OCI-LY1 (cell line): ENCODE measurements at regions not wholly inside any gene's neighbourhood (a gene's known extent, or its start where the extent isn't known, plus 50 kb on each side); places are given as distances from the start of the nearest gene placed in this dataset.

ENCODE experiments used
- H2AFZ ChIP-seq: fragments of 200-600 bp; sonication (generic), shearing (Covaris generic); 2 replicates; pipeline ENCODE4 v1.6.0; 2014; ENCODE audit warnings: antibody characterized with exemption, mild to moderate bottlenecking, low read length
- H3F3A ChIP-seq: fragments of 200-600 bp; sonication (generic), shearing (Covaris generic); 2 replicates; pipeline ENCODE4 v1.6.0; 2014; ENCODE audit warnings: mild to moderate bottlenecking, antibody characterized with exemption, low read length, moderate library complexity; ENCODE audit not compliant: insufficient read depth
- H3K27ac ChIP-seq: fragments of 200-600 bp; sonication (generic); 2 replicates; pipeline ENCODE4 v1.5.1; 2014; ENCODE audit warnings: low read length, mixed run types, mild to moderate bottlenecking, low read depth; ENCODE audit not compliant: poor library complexity, severe bottlenecking
- H3K27me3 ChIP-seq: fragments of 200-600 bp; sonication (generic); 2 replicates; pipeline ENCODE4 v1.6.0; 2014; ENCODE audit warnings: antibody characterized with exemption, mild to moderate bottlenecking, low read length, moderate library complexity; ENCODE audit not compliant: insufficient read depth
- H3K36me3 ChIP-seq: fragments of 200-600 bp; sonication (generic); 2 replicates; pipeline ENCODE4 v1.6.1; 2014; ENCODE audit warnings: mild to moderate bottlenecking, antibody characterized with exemption, low read length, moderate library complexity, mixed read lengths; ENCODE audit not compliant: insufficient read depth
- H3K4me1 ChIP-seq: fragments of 200-600 bp; sonication (generic); 2 replicates; pipeline ENCODE4 v1.5.1; 2014; ENCODE audit warnings: mild to moderate bottlenecking, low read length, moderate library complexity; ENCODE audit not compliant: insufficient read depth, severe bottlenecking
- H3K4me2 ChIP-seq: fragments of 200-600 bp; sonication (generic), shearing (Covaris generic); 2 replicates; pipeline ENCODE4 v1.6.1; 2014; ENCODE audit warnings: low read length
- H3K4me3 ChIP-seq: fragments of 200-600 bp; sonication (generic); 2 replicates; pipeline ENCODE4 v1.5.1; 2014; ENCODE audit warnings: low read length, low read depth, mild to moderate bottlenecking, mixed read lengths; ENCODE audit not compliant: poor library complexity, severe bottlenecking
- H3K79me2 ChIP-seq: fragments of 200-600 bp; shearing (Covaris generic); 2 replicates; pipeline ENCODE4 v1.6.1; 2016; ENCODE audit warnings: mixed run types, low read length, mixed read lengths; ENCODE audit not compliant: insufficient read depth
- H3K9ac ChIP-seq: fragments of 200-600 bp; sonication (generic), shearing (Covaris generic); 2 replicates; pipeline ENCODE4 v1.6.1; 2014; ENCODE audit warnings: mild to moderate bottlenecking, low read length, mixed read lengths
- H3K9me2 ChIP-seq: fragments of 200-600 bp; sonication (generic), shearing (Covaris generic); 2 replicates; pipeline ENCODE4 v1.6.1; 2014; ENCODE audit warnings: low read depth, mild to moderate bottlenecking, low read length, mixed read lengths
- H3K9me3 ChIP-seq: fragments of 200-600 bp; shearing (Covaris generic); 2 replicates; pipeline ENCODE4 v1.6.1; 2014; ENCODE audit warnings: low read length, mixed read lengths
- H4K20me1 ChIP-seq: fragments of 200-600 bp; sonication (generic), shearing (Covaris generic); 2 replicates; pipeline ENCODE4 v1.6.0; 2016; ENCODE audit warnings: mild to moderate bottlenecking, low read length; ENCODE audit not compliant: insufficient read depth
- CTCF ChIP-seq: fragments of 200-600 bp; sonication (generic), shearing (Covaris generic); IDR thresholded peaks from 2 replicates; pipeline ENCODE4 v1.5.1; 2017; ENCODE audit warnings: mild to moderate bottlenecking, antibody characterized with exemption, low read length, moderate library complexity, mixed read lengths
- EZH2 ChIP-seq: fragments of 200-600 bp; sonication (generic), shearing (Covaris generic); IDR thresholded peaks from 2 replicates; pipeline ENCODE4 v1.8.0; 2017; ENCODE audit warnings: borderline replicate concordance, mixed run types, mild to moderate bottlenecking, antibody characterized with exemption, low read length, moderate library complexity, mixed read lengths

- no peak for TF ChIP-seq EZH2
- TF ChIP-seq CTCF = no peak
- Histone ChIP-seq H3K9me3 (no peaks in the 10 kb centered on the region), H3K79me2 (no peaks in the 10 kb centered on the region), H3K27ac (no peak overlapping the region), H3K4me2 (no peak overlapping the region), H3K9ac (no peak overlapping the region), H4K20me1 (no peaks in the 10 kb centered on the region), H3K4me3 (no peak overlapping the region), H3K36me3 (no peaks in the 10 kb centered on the region), H3K9me2 (no peaks in the 10 kb centered on the region), H2AFZ (no peak overlapping the region), H3F3A (no peaks in the 10 kb centered on the region), H3K4me1 (no peaks in the 10 kb centered on the region), H3K27me3 (no peaks in the 10 kb centered on the region)
Measured at GRCh38 chr11:23423656-23424055, 563.4 kb upstream of the CCDC179 start.

- Histone ChIP-seq H3K27ac (no peak overlapping the region), H4K20me1 (no peaks in the 10 kb centered on the region), H3K27me3 (no peaks in the 10 kb centered on the region), H3K9me2 (no peaks in the 10 kb centered on the region), H3F3A (no peaks in the 10 kb centered on the region), H3K36me3 (no peaks in the 10 kb centered on the region), H3K9me3 (no peaks in the 10 kb centered on the region), H3K4me1 (no peaks in the 10 kb centered on the region), H3K4me2 (no peak overlapping the region), H3K4me3 (no peak overlapping the region), H3K79me2 (no peaks in the 10 kb centered on the region), H3K9ac (no peak overlapping the region), H2AFZ (no peak overlapping the region)
- no peak for TF ChIP-seq EZH2
- no peak for TF ChIP-seq CTCF
Measured at GRCh38 chr11:23425381-23425780, 565.1 kb upstream of the CCDC179 start.

- H3K79me2 ChIP-seq = no peaks in the 10 kb centered on the region
- H3K9me3 ChIP-seq = no peaks in the 10 kb centered on the region
- H3K4me2 ChIP-seq = no peak overlapping the region
- no peak overlapping the region for H3K4me3 ChIP-seq
- H3K4me1 ChIP-seq = no peaks in the 10 kb centered on the region
- H3K36me3 ChIP-seq = no peaks in the 10 kb centered on the region
- no peak overlapping the region for H3K9ac ChIP-seq
- no peaks in the 10 kb centered on the region for H3K27me3 ChIP-seq
- H3F3A ChIP-seq = no peaks in the 10 kb centered on the region
- no peak overlapping the region for H2AFZ ChIP-seq
- TF ChIP-seq EZH2 = no peak
- TF ChIP-seq CTCF = no peak
- no peaks in the 10 kb centered on the region for H3K9me2 ChIP-seq
- H4K20me1 ChIP-seq = no peaks in the 10 kb centered on the region
- no peak overlapping the region for H3K27ac ChIP-seq
Measured at GRCh38 chr11:23429569-23429968, 569.3 kb upstream of the CCDC179 start.
